Activated naive CD4-positive, alpha-beta T cell treated with Interleukin-2 at 50 U/mL for 16 hours (primary cell): ENCODE measurements at regions not wholly inside any gene's neighbourhood (a gene's known extent, or its start where the extent isn't known, plus 50 kb on each side); places are given as distances from the start of the nearest gene placed in this dataset.

ENCODE experiments used
- DNase-seq: peaks from one replicate; pipeline ENCODE4 v3.0.0-alpha.2; 2020

GRCh38 chr6:43964659-43965570, 162.3 kb downstream of the MRPL14 start:
- no peak for DNase-seq

- no peak for DNase-seq
Measured at GRCh38 chr6:43963877-43964658, 163.2 kb downstream of the MRPL14 start.

DNA sequence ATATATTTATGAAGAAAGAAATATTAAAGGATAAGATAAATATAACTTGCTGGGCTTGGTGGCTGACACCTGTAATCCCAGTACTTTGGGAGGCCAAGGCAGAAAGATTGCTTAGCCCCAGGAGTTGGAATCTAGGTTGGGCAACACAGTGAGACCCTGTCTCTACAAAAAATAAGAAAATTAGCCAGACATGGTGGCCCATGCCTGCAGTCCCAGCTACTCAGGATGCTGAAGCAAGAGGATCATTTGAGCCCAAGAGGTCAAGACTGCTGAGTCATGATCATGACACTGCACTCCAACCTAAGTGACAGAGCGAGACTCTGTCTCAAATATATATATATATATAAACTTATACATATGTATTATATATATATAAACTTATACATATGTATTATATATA, 164.0 kb downstream of the MRPL14 start:
- no peak for DNase-seq

- DNase-seq: no peak
Measured at GRCh38 chr6:43962458-43962857, 164.8 kb downstream of the MRPL14 start.

GRCh38 chr6:43957273-43957672, 170.0 kb downstream of the MRPL14 start:
- no peak for DNase-seq

DNA sequence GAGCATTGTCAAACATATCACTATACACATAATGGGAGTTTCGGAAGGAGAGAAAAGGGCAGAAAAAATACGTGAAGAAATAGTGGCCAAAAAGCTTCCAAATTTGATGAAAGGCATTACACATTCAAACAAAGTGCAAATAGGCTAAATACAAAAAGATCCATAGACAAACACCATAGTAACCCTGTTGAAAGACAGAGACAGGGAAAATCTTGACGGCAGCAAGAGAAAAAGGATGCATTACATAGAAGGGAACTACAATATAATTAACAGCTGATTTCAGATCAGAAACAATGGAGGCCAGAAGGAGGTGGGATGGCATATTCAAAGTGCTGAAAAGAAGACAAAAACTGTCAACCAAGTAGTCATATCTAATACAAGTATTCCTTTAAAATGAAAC, 170.8 kb downstream of the MRPL14 start:
- DNase-seq: no peak

DNA sequence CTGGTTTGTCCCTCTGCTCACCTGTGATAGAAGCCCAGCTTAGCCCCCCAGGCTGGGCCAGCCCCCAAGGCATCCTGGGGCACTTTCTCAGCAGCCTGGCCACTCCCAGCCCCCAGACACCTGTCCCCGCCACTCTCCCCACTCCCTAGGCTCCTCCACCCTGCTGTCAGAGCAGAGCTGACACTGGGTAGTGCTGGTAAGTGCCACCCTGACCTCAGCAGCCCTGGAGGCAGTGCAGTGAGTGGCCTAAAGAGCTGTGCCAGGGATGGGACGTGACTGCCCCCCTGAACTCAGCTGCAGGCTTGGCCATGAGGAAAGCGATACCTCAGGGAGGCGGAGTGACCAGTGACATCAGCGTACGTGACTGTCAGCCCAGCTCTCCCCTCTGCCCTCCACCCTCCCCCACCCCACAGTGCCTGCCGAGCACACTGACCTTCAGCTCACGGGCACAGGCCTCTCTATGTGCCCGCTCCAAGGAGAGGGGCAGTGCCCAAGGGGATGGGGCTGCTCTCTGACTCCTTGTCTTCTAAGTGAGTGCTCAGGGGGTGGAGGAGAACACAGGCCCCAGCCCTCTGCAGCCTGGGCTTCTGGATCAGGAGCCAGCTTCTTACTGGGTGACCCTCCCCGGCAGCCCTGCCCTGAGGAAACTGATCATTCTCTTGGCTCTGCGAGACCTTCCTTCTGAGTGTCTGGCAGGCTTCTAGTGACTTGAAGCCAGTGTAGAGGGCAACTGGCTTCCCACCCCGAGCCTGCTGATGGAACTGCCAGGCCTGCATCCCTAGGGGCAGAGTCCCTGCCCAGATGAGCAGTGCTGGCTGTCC, 172.7 kb downstream of the MRPL14 start:
- DNase-seq: no peak

GRCh38 chr6:43953794-43954310, 173.4 kb downstream of the MRPL14 start:
- DNase-seq: no peak

DNA sequence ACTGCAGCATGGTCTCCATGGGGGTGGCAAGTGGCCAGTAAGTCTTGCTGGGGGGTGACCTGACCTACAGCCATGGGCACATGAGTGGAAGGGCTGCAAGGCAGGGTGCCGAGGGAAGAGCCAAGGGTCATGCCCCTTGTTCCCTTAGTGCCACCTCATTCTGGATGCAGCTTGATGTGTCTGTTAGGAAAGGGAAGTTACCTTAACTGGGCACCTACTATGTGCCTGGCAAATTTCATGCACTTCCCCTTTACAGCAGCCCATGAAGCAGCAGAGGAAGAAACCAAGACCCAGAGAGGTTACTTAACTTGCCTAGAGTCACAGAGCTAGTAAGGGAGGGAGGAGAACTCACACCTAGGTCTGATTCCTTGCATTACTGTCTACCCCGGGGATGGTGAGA, 174.0 kb downstream of the MRPL14 start:
- DNase-seq: no peak

GRCh38 chr6:43952746-43953145, 174.5 kb downstream of the MRPL14 start:
- no peak for DNase-seq

- no peak for DNase-seq
Measured at GRCh38 chr6:43951756-43952675, 175.2 kb downstream of the MRPL14 start.

DNA sequence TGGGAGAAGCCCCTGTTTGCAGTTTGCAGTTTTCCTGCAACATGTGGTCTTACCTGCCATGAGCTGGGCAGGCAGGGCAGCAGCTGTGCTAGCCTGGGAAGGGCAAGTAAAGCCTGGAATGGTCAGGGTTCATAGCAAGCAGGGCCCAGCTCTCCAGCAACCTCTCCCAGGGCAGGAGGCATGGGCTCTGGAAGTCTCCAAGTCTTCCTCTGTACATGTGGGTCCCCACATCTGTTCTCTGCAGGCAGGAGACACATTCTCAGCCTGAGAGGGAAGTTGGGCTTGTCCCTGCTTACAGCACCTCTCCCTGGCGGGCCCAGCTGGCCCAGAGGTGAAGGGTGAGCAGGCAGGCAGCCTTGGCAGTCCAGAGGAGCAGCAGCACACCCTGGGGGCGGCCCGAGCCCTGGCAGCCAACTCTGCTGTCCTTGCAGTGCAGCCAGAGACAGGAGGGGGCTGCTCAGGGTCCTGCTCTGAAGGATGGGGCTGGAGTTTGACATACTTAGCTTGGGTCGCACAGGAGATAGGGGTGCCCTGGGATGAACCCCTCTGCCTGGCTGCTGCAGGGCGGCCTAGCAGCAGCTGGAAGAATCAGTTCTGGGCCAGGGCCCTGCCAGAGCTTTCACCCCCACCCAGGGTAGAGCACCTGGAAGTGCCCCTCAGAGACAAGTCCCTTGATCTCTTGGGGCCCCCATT, 176.0 kb downstream of the MRPL14 start:
- no peak for DNase-seq

DNA sequence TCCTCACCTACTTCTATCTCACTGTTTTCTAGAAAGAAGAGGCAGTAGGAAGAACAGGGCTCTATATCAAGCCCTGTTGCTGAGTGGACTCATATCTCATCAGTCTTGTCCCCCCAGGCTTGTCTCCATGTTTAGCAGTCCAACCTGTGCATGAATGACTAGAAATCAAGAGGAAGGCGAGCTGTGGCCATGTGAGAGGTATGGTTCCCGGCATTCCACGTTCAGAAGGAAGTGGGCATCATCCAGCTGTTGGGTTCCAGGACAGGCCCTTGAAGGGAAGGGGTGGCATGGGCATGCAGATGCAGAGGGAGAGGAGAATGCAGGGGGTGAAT, 176.6 kb downstream of the MRPL14 start:
- no peak for DNase-seq

- no peak for DNase-seq
Measured at GRCh38 chr6:43950051-43950605, 177.1 kb downstream of the MRPL14 start.

DNA sequence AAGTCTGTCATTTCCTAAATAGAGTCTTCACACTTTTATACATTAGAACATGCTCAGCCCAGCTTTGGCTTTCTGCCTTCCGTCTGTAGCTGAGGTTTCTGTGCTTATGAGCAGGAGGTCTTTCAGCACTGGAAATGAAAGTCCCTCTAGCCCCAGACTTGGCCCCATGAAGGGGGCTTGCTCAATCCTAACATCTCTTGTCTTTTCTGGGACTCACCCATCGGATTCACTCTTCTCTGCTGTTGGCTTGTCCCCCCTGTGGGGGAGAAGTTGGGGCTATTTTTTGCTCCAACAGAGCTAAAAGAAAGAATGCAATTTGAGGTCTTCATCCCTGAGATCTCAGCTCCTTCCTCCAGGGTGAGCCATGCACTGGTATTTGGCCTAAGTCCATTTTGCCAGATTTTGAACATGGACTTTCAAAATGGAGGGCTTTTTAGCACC, 177.7 kb downstream of the MRPL14 start:
- DNase-seq: no peak

DNA sequence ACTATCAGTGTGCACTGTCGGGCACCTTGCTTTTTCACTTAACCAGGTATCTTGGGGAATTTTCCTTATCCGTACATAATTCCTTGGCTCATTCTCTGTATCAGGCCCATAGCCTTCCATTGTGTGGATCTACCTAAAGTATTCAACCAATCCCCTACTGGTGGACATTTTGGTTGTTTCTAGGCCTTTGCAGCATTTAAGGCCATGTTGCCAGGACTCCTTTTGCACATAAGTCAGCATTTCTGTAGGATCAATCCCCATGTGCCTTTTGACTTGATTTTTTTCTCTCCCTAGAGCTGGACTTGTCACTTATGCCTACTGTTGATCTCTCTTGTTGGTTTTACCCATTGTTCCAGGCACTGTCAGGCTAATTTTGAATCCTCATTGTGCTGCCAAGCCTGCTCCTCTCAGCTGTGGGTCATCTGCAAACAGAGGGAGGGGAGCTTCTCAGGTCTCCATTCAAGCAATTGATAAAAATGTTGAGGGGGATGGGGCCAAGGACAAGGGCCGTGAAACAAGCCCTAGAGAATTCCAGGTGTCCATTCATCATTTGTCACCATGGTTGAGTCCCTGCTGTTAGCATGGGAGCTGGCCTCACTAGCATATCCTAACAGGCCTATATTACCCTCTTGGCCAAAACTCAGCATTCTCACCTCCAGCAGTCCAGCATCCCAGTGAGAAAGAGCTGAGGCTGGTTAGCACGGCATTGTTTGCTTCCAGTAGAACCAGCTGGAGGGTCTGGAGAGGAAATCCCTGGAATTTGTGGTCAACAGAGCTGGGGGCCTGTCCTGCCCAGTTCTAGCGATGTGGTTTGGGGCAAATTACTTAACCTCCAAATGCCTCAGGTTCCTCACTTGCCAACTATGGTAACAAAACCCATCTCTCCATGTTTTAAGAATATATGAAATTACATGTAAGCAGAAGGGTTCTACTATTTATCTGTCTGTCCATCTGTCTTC, 178.4 kb downstream of the MRPL14 start:
- no peak for DNase-seq

- no peak for DNase-seq
Measured at GRCh38 chr6:43947860-43948259, 177.8 kb downstream of the VEGFA start.

DNA sequence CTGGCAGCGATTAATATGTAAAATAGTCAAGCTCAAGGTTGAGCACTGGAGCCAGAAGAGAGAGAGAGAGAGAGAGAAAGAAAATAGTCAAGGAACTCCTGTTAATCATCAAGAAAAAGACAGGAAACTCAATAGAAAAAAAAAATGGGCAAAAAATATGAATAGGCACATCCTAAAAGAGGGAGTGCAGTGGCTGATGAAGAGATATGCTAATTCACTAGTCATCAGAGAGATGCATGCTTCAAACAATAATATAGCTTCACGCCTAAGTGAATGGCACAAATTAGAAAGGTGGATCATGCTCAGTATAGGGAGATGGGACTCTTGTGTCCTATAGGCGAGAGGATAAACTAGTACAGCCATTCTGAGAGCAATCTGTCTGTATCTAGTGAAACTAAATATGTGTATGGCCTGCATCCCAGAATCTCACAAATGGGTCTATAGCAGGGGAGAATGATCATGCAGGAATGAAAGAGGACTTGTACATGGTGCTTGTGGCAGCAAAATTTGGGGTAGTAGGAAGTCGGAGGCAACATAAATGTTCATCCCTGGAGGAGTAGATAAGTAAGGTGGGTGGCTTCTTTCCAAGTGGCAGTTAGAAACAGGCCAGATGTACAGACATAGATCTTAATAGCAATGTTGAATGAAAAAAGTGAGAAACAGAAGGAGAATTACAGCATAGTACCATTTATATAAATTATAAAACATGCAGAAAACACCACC, 176.8 kb downstream of the VEGFA start:
- no peak for DNase-seq

- DNase-seq: no peak
Measured at GRCh38 chr6:43945768-43946080, 175.7 kb downstream of the VEGFA start.
